ENCODE measurements at regions not wholly inside any gene's neighbourhood (a gene's known extent, or its start where the extent isn't known, plus 50 kb on each side); places are given as distances from the start of the nearest gene placed in this dataset.

- Histone ChIP-seq H3K4me3 (ENCODE audit: low read depth, low read length, poor library complexity, severe bottlenecking) (no peak overlapping the region), H3K27ac (ENCODE audit: low read depth, low read length, poor library complexity, severe bottlenecking) (no peak overlapping the region), H3K36me3 (ENCODE audit: insufficient read depth, low read length, poor library complexity, severe bottlenecking) (no peaks in the 10 kb centered on the region), H3K9me3 (ENCODE audit: low read depth, low read length, poor library complexity, severe bottlenecking) (no peaks in the 10 kb centered on the region), H3K4me1 (ENCODE audit: insufficient read depth, low read length, poor library complexity, severe bottlenecking) (no peaks in the 10 kb centered on the region), H3K27me3 (replicated peaks; ENCODE audit: insufficient read depth, low read depth, low read length, poor library complexity) (no peaks in the 10 kb centered on the region)
- DNase-seq (ENCODE audit: low spot score), result no peak
- no peak for TF ChIP-seq EZH2 (IDR thresholded peaks at IDR 0.05; ENCODE audit: borderline replicate concordance, low read depth, low read length, poor library complexity, severe bottlenecking)
- no peak for TF ChIP-seq CTCF (conservative IDR thresholded peaks at IDR 0.05; ENCODE audit: low read depth, low read length)
- BruUV-seq (replicated peaks), result no TSS peak
- POLR2A ChIA-PET (ENCODE audit: low non-redundant PET), result no interaction called here
- intact Hi-C loops (cut with micrococcal nuclease; ENCODE audit: unreplicated experiment), result no loop called here
- CTCF ChIA-PET, result no interaction called here
Observed at GRCh38 chr17:72305472-72305871, 184.7 kb downstream of the SOX9 start.

DNA sequence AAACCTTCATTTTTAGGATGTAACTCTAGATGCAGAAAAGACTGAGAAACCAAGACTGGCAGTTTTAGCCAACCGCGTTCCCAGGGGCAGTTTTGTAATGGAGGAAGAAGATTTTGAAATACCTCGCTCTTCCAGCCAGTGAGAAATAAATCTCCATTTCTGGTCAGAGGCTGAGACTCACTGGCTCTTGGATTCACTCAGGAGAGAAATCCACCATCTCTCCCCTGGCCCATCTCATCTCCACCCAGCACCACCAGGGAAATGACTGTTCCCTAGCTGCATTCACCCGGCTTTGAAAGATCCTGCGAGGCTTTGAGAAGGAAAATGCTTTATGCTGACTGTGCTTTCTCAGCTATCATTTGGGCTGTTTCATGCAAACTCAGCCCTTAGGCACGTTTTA, 185.2 kb downstream of the SOX9 start:
- Histone ChIP-seq H3K9me3 (ENCODE audit: low read depth, low read length, poor library complexity, severe bottlenecking) (no peaks in the 10 kb centered on the region), H3K36me3 (ENCODE audit: insufficient read depth, low read length, poor library complexity, severe bottlenecking) (no peaks in the 10 kb centered on the region), H3K27ac (ENCODE audit: low read depth, low read length, poor library complexity, severe bottlenecking) (no peak overlapping the region), H3K4me3 (ENCODE audit: low read depth, low read length, poor library complexity, severe bottlenecking) (no peak overlapping the region), H3K27me3 (replicated peaks; ENCODE audit: insufficient read depth, low read depth, low read length, poor library complexity) (no peaks in the 10 kb centered on the region), H3K4me1 (ENCODE audit: insufficient read depth, low read length, poor library complexity, severe bottlenecking) (no peaks in the 10 kb centered on the region)
- intact Hi-C loops (cut with micrococcal nuclease; ENCODE audit: unreplicated experiment), result no loop called here
- CTCF ChIA-PET, result no interaction called here
- DNase-seq (ENCODE audit: low spot score), result no peak
- TF ChIP-seq CTCF (conservative IDR thresholded peaks at IDR 0.05; ENCODE audit: low read depth, low read length), result no peak
- no peak for TF ChIP-seq EZH2 (IDR thresholded peaks at IDR 0.05; ENCODE audit: borderline replicate concordance, low read depth, low read length, poor library complexity, severe bottlenecking)
- BruUV-seq (replicated peaks), result no TSS peak
- POLR2A ChIA-PET (ENCODE audit: low non-redundant PET), result no interaction called here

- H3K27me3 ChIP-seq (replicated peaks; ENCODE audit: insufficient read depth, low read depth, low read length, poor library complexity), result no peaks in the 10 kb centered on the region
- no TSS peak for BruUV-seq (replicated peaks)
- no peak overlapping the region for H3K4me3 ChIP-seq (ENCODE audit: low read depth, low read length, poor library complexity, severe bottlenecking)
- H3K9me3 ChIP-seq (ENCODE audit: low read depth, low read length, poor library complexity, severe bottlenecking), result no peaks in the 10 kb centered on the region
- ChIA-PET CTCF (no interaction called here), POLR2A (ENCODE audit: low non-redundant PET) (no interaction called here)
- no peak for DNase-seq (ENCODE audit: low spot score)
- TF ChIP-seq EZH2 (IDR thresholded peaks at IDR 0.05; ENCODE audit: borderline replicate concordance, low read depth, low read length, poor library complexity, severe bottlenecking), result no peak
- no peak for TF ChIP-seq CTCF (conservative IDR thresholded peaks at IDR 0.05; ENCODE audit: low read depth, low read length)
- H3K4me1 ChIP-seq (ENCODE audit: insufficient read depth, low read length, poor library complexity, severe bottlenecking), result no peaks in the 10 kb centered on the region
- intact Hi-C loops (cut with micrococcal nuclease; ENCODE audit: unreplicated experiment), result no loop called here
- H3K27ac ChIP-seq (ENCODE audit: low read depth, low read length, poor library complexity, severe bottlenecking), result no peak overlapping the region
- no peaks in the 10 kb centered on the region for H3K36me3 ChIP-seq (ENCODE audit: insufficient read depth, low read length, poor library complexity, severe bottlenecking)
Observed at GRCh38 chr17:72307836-72308235, 187.0 kb downstream of the SOX9 start.

All from A673 (cell line).